ENCODE measurements at regions not wholly inside any gene's neighbourhood (a gene's known extent, or its start where the extent isn't known, plus 50 kb on each side); places are given as distances from the start of the nearest gene placed in this dataset.

- H3K27ac Mint-ChIP-seq (ENCODE audit: low read depth) = no peak overlapping the region
- H3K27me3 Mint-ChIP-seq = peaks cover 31% of the 10 kb centered on the region
- no peaks in the 10 kb centered on the region for H3K36me3 Mint-ChIP-seq (ENCODE audit: insufficient read depth)
- H3K4me3 Mint-ChIP-seq = no peak overlapping the region
- H3K9me3 Mint-ChIP-seq = no peaks in the 10 kb centered on the region
- H3K4me1 Mint-ChIP-seq = peaks cover 1% of the 10 kb centered on the region
- ATAC-seq (replicated peaks; ENCODE audit: extremely low read depth, poor library complexity, severe bottlenecking) = no peak
- no peak for DNase-seq (ENCODE audit: low spot score in 2 of 2)
These were observed 175.6 kb downstream of the SUCLG1 start for GRCh38 chr2:84283506-84283905.

- Mint-ChIP-seq H3K27ac (ENCODE audit: low read depth) (no peak overlapping the region), H3K4me1 (peaks cover 17% of the 10 kb centered on the region), H3K4me3 (no peak overlapping the region), H3K9me3 (no peaks in the 10 kb centered on the region), H3K27me3 (peaks cover 21% of the 10 kb centered on the region), H3K36me3 (ENCODE audit: insufficient read depth) (no peaks in the 10 kb centered on the region)
- DNase-seq (ENCODE audit: low spot score in 2 of 2) (no peak), ATAC-seq (replicated peaks; ENCODE audit: extremely low read depth, poor library complexity, severe bottlenecking) (no peak)
These were observed 177.6 kb downstream of the SUCLG1 start for GRCh38 chr2:84281510-84281909.

GRCh38 chr2:84280873-84281272, 178.2 kb downstream of the SUCLG1 start:
- DNase-seq (ENCODE audit: low spot score in 2 of 2) = no peak
- H3K27ac Mint-ChIP-seq (ENCODE audit: low read depth) = no peak overlapping the region
- H3K27me3 Mint-ChIP-seq = peaks cover 15% of the 10 kb centered on the region
- H3K4me3 Mint-ChIP-seq = no peak overlapping the region
- no peak for ATAC-seq (replicated peaks; ENCODE audit: extremely low read depth, poor library complexity, severe bottlenecking)
- H3K9me3 Mint-ChIP-seq = no peaks in the 10 kb centered on the region
- H3K4me1 Mint-ChIP-seq = peaks cover 21% of the 10 kb centered on the region
- H3K36me3 Mint-ChIP-seq (ENCODE audit: insufficient read depth) = peaks cover 2% of the 10 kb centered on the region

GRCh38 chr2:84278386-84278785, 180.7 kb downstream of the SUCLG1 start:
- DNase-seq (ENCODE audit: low spot score in 2 of 2) (no peak), ATAC-seq (replicated peaks; ENCODE audit: extremely low read depth, poor library complexity, severe bottlenecking) (no peak)
- H3K36me3 Mint-ChIP-seq (ENCODE audit: insufficient read depth) = peaks cover 3% of the 10 kb centered on the region
- H3K4me3 Mint-ChIP-seq = no peak overlapping the region
- H3K27ac Mint-ChIP-seq (ENCODE audit: low read depth) = peak overlapping the region; percentile 1
- H3K4me1 Mint-ChIP-seq = peaks cover 21% of the 10 kb centered on the region
- no peaks in the 10 kb centered on the region for H3K9me3 Mint-ChIP-seq
- peaks cover 13% of the 10 kb centered on the region for H3K27me3 Mint-ChIP-seq

- peaks cover 21% of the 10 kb centered on the region for H3K4me1 Mint-ChIP-seq
- no peak overlapping the region for H3K4me3 Mint-ChIP-seq
- H3K9me3 Mint-ChIP-seq = no peaks in the 10 kb centered on the region
- ATAC-seq (replicated peaks; ENCODE audit: extremely low read depth, poor library complexity, severe bottlenecking) = peak; percentile 65
- H3K27ac Mint-ChIP-seq (ENCODE audit: low read depth) = no peak overlapping the region
- DNase-seq (ENCODE audit: low spot score in 2 of 2) = no peak
- H3K27me3 Mint-ChIP-seq = peaks cover 20% of the 10 kb centered on the region
- H3K36me3 Mint-ChIP-seq (ENCODE audit: insufficient read depth) = peaks cover 3% of the 10 kb centered on the region
These were observed 182.4 kb downstream of the SUCLG1 start for GRCh38 chr2:84276590-84277255.

- Mint-ChIP-seq H3K9me3 (no peaks in the 10 kb centered on the region), H3K4me1 (peaks cover 19% of the 10 kb centered on the region), H3K27ac (ENCODE audit: low read depth) (no peak overlapping the region), H3K4me3 (no peak overlapping the region), H3K27me3 (peaks cover 26% of the 10 kb centered on the region), H3K36me3 (ENCODE audit: insufficient read depth) (peaks cover 3% of the 10 kb centered on the region)
- DNase-seq (ENCODE audit: low spot score in 2 of 2) (no peak), ATAC-seq (replicated peaks; ENCODE audit: extremely low read depth, poor library complexity, severe bottlenecking) (no peak)
These were observed 185.7 kb downstream of the SUCLG1 start for GRCh38 chr2:84273406-84273805.

- Mint-ChIP-seq H3K27ac (ENCODE audit: low read depth) (no peak overlapping the region), H3K4me3 (no peak overlapping the region)
- no peak for ATAC-seq (replicated peaks; ENCODE audit: extremely low read depth, poor library complexity, severe bottlenecking)
These were observed 187.1 kb downstream of the SUCLG1 start for GRCh38 chr2:84271977-84272376.

GRCh38 chr2:84257831-84258230, 201.2 kb downstream of the SUCLG1 start:
- H3K27ac Mint-ChIP-seq (ENCODE audit: low read depth) = no peak overlapping the region
- H3K4me3 Mint-ChIP-seq = no peak overlapping the region
- H3K27me3 Mint-ChIP-seq = peaks cover 58% of the 10 kb centered on the region
- H3K9me3 Mint-ChIP-seq = no peaks in the 10 kb centered on the region
- DNase-seq (ENCODE audit: low spot score in 2 of 2) = no peak
- no peak for ATAC-seq (replicated peaks; ENCODE audit: extremely low read depth, poor library complexity, severe bottlenecking)
- peaks cover 2% of the 10 kb centered on the region for H3K36me3 Mint-ChIP-seq (ENCODE audit: insufficient read depth)
- H3K4me1 Mint-ChIP-seq = no peaks in the 10 kb centered on the region

More at GRCh38 chr2:84271977-84272376, 187.1 kb downstream of the SUCLG1 start:
- no peak for DNase-seq (ENCODE audit: low spot score in 2 of 2)
- Mint-ChIP-seq H3K36me3 (ENCODE audit: insufficient read depth) (peaks cover 3% of the 10 kb centered on the region), H3K9me3 (no peaks in the 10 kb centered on the region), H3K4me1 (peaks cover 9% of the 10 kb centered on the region), H3K27me3 (peaks cover 26% of the 10 kb centered on the region)

GRCh38 chr2:84251651-84252302, 207.3 kb downstream of the SUCLG1 start:
- no peaks in the 10 kb centered on the region for H3K9me3 Mint-ChIP-seq
- H3K4me1 Mint-ChIP-seq = no peaks in the 10 kb centered on the region
- ATAC-seq (replicated peaks; ENCODE audit: extremely low read depth, poor library complexity, severe bottlenecking) (no peak), DNase-seq (ENCODE audit: low spot score in 2 of 2) (no peak)
- H3K27me3 Mint-ChIP-seq = peaks cover 20% of the 10 kb centered on the region
- peak overlapping the region; percentile 68 for H3K27ac Mint-ChIP-seq (ENCODE audit: low read depth)
- peaks cover 2% of the 10 kb centered on the region for H3K36me3 Mint-ChIP-seq (ENCODE audit: insufficient read depth)
- no peak overlapping the region for H3K4me3 Mint-ChIP-seq

GRCh38 chr2:84249140-84249539, 209.9 kb downstream of the SUCLG1 start:
- H3K27ac Mint-ChIP-seq (ENCODE audit: low read depth) = no peak overlapping the region
- H3K9me3 Mint-ChIP-seq = no peaks in the 10 kb centered on the region
- no peak overlapping the region for H3K4me3 Mint-ChIP-seq
- H3K4me1 Mint-ChIP-seq = no peaks in the 10 kb centered on the region
- H3K27me3 Mint-ChIP-seq = no peaks in the 10 kb centered on the region
- H3K36me3 Mint-ChIP-seq (ENCODE audit: insufficient read depth) = no peaks in the 10 kb centered on the region
- DNase-seq (ENCODE audit: low spot score in 2 of 2) = no peak
- no peak for ATAC-seq (replicated peaks; ENCODE audit: extremely low read depth, poor library complexity, severe bottlenecking)

- Mint-ChIP-seq H3K36me3 (ENCODE audit: insufficient read depth) (no peaks in the 10 kb centered on the region), H3K4me3 (no peak overlapping the region), H3K9me3 (no peaks in the 10 kb centered on the region), H3K4me1 (no peaks in the 10 kb centered on the region), H3K27ac (ENCODE audit: low read depth) (no peak overlapping the region), H3K27me3 (no peaks in the 10 kb centered on the region)
- no peak for ATAC-seq (replicated peaks; ENCODE audit: extremely low read depth, poor library complexity, severe bottlenecking)
- DNase-seq (ENCODE audit: low spot score in 2 of 2) = no peak
These were observed 211.5 kb downstream of the SUCLG1 start for GRCh38 chr2:84247532-84247931.

GRCh38 chr2:84243788-84244733, 215.0 kb downstream of the SUCLG1 start:
- Mint-ChIP-seq H3K27me3 (peaks cover 23% of the 10 kb centered on the region), H3K36me3 (ENCODE audit: insufficient read depth) (no peaks in the 10 kb centered on the region), H3K4me1 (no peaks in the 10 kb centered on the region), H3K9me3 (no peaks in the 10 kb centered on the region), H3K27ac (ENCODE audit: low read depth) (no peak overlapping the region), H3K4me3 (no peak overlapping the region)
- no peak for ATAC-seq (replicated peaks; ENCODE audit: extremely low read depth, poor library complexity, severe bottlenecking)
- DNase-seq (ENCODE audit: low spot score in 2 of 2) = no peak

Data from central memory CD8-positive, alpha-beta T cell (primary cell).